ENCODE measurements at regions not wholly inside any gene's neighbourhood (a gene's known extent, or its start where the extent isn't known, plus 50 kb on each side); places are given as distances from the start of the nearest gene placed in this dataset.
"Not testable (repeated sequence)": the region's sequence is repeated elsewhere in the genome, so short reads cannot be mapped to it uniquely, and the experiment has no call there.

DNA sequence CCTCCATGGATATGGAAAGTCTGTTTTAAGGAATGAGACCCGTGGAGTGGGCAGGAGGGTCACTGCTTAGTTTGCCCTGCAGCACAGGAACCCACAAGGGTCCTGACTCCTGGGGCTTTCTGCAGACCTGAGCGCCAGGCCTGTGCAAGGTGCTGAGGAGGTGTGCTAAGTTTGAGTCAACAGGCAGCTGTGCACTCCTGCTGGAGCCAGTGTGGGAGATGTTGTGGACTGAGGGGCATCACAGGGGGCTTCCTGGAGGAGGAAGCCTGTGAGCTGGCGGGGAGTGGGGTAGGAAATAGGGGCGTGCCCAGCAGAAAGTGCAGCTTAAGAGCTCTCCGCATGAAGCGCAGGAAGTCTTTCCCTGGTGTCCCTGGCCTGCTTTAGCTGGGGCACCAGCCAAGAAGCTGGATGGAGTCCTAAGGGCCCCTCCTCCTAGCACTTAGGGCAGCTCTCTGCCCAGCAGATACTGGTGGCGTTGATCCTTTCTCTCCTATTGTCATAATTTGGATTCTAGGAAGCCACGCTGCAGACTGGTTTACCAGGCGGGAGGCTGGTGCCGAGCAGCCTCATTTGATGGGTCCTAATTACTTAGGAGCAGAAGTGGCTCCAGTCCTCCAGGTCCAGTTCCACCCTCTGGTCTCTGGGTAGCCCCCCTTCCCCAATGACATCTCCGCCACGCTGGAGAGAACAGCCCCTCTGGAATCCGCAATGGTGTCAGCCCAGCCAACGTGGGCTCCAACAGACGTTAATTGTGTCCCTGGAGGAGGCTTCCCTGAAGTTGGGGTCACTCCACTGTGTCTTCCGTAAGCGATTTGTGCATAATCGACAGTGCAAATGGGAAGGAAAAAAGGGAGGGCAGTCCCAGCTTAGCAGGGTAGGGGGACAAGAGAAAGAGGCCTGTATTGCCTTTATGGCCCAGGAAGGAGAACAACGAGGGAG lies 309.2 kb downstream of the ZNF536 start:
- no peaks in the 10 kb centered on the region for H3K36me3 Mint-ChIP-seq
- H3K4me1 Mint-ChIP-seq: no peaks in the 10 kb centered on the region
- CTCF ChIA-PET: interaction anchor here (0.6 to 3.9 kb wide), 5 partner anchors 12 to 48 kb away, joined by 3 to 18 read pairs (median 8); no protein-coding TSS in a partner anchor
- no peaks in the 10 kb centered on the region for H3K9me3 Mint-ChIP-seq
- H3K27ac Mint-ChIP-seq: no peak overlapping the region
- no peak for DNase-seq
- peaks cover 10% of the 10 kb centered on the region for H3K27me3 Mint-ChIP-seq
- no peak overlapping the region for H3K4me3 Mint-ChIP-seq

DNA sequence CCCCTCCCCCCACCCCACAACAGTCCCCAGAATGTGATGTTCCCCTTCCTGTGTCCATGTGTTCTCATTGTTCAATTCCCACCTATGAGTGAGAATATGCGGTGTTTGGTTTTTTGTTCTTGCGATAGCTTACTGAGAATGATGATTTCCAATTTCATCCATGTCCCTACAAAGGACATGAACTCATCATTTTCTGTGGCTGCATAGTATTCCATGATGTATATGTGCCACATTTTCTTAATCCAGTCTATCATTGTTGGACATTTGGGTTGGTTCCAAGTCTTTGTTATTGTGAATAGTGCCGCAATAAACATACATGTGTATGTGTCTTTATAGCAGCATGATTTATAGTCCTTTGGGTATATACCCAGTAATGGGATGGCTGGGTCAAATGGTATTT lies 308.2 kb downstream of the ZNF536 start:
- H3K36me3 Mint-ChIP-seq, H3K4me3 Mint-ChIP-seq, H3K4me1 Mint-ChIP-seq, H3K27ac Mint-ChIP-seq, CTCF ChIA-PET, H3K27me3 Mint-ChIP-seq, H3K9me3 Mint-ChIP-seq, DNase-seq: not testable (repeated sequence)

DNA sequence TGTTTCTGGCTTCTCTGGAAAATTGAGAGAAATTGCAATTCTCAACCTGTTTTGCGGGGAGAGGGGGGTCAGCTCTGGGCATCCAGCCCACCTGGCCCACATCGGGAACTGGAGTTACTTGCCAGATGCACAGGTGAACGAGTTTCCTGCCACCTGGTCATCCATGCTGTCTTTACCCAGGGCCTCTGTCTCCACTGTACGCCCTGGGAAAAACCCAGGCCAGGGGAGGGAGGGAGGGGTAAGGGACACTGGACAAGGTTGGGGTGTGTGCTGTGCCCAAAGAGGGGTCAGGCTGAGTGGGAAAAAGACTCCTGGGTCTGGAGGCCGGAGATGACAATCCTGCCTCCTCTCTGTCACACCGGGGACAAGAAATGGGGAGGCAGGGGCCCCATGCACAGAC lies 307.6 kb downstream of the ZNF536 start:
- DNase-seq: no peak
- Mint-ChIP-seq H3K4me3 (no peak overlapping the region), H3K27me3 (peaks cover 6% of the 10 kb centered on the region), H3K36me3 (no peaks in the 10 kb centered on the region), H3K27ac (no peak overlapping the region), H3K9me3 (no peaks in the 10 kb centered on the region), H3K4me1 (no peaks in the 10 kb centered on the region)
- CTCF ChIA-PET: no interaction called here

DNA sequence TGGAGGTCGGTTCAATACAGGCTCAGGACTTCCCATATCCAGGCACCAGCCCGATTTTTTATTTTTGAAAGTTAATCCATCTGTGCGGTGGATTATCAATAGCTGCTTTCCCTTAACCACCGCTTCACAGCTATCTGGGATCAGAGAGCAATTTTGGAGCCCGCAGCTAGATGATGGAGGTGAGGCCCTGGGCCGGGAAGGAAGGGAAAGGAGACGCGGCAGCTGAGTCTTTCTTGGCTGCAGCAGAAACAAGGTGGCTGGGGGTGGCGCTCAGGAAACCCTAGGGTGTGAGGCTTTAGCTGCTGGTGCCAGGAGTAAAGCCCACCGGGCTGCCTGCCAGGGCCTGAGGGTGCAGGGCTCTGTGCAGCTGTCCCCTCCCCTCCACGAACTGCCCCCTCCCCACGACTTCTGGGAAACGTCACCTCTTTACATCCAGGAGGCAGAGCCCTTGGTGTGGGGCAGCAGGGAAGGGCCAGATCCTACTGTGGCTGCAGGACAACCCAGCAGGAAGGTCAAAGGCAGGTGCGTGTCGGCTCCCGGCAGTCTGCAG lies 307.0 kb downstream of the ZNF536 start:
- Mint-ChIP-seq H3K36me3 (no peaks in the 10 kb centered on the region), H3K4me1 (no peaks in the 10 kb centered on the region), H3K4me3 (no peak overlapping the region), H3K9me3 (no peaks in the 10 kb centered on the region), H3K27ac (no peak overlapping the region), H3K27me3 (peaks cover 7% of the 10 kb centered on the region)
- CTCF ChIA-PET: no interaction called here
- no peak for DNase-seq

DNA sequence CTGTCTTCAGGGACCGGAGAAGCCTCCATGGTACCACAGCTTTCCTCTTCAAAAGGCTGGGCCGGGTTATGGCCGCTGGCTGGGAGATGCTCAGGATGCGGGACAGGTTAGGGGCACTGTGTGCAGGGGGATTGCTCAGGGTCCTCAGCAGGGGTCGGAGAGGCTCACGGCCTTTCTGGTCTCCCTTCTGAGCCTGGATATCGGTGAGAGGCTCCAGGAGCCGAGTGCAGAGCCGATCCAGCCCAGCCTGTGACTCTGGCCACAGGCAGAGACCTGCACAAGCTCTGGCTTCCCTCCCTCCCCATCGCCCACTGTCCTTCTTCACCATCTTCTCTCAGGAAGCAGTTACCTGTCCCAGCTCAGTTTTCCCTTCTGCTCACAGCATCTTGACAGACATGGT lies 306.0 kb downstream of the ZNF536 start:
- CTCF ChIA-PET: interaction anchor here (0.8 to 1.5 kb wide), 2 partner anchors 11 to 12 kb away, joined by 3 to 4 read pairs; no protein-coding TSS in a partner anchor
- H3K4me1 Mint-ChIP-seq: no peaks in the 10 kb centered on the region
- DNase-seq: no peak
- H3K4me3 Mint-ChIP-seq: no peak overlapping the region
- H3K27me3 Mint-ChIP-seq: peaks cover 7% of the 10 kb centered on the region
- no peak overlapping the region for H3K27ac Mint-ChIP-seq
- H3K9me3 Mint-ChIP-seq: no peaks in the 10 kb centered on the region
- no peaks in the 10 kb centered on the region for H3K36me3 Mint-ChIP-seq

DNA sequence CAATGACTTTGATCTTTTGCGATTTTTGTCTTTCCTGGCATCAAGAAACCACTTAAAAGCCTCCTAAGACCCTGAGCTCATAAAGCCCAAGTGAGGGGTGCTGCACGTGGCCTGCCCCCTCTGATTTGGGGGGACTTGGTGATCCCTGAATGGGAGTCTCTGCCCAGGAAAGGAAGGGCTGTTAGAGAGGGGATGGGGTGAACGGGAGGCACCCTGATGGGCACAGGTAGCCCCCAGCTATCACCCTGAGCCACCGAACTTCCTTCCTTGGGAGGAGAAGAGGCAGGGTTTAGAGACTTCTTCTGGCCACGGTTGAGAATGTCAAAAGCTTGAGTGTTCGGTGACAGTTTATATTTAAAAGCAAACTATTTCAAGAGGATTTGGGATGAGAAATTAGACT lies 305.5 kb downstream of the ZNF536 start:
- peaks cover 7% of the 10 kb centered on the region for H3K27me3 Mint-ChIP-seq
- DNase-seq: no peak
- no peaks in the 10 kb centered on the region for H3K9me3 Mint-ChIP-seq
- H3K4me1 Mint-ChIP-seq: no peaks in the 10 kb centered on the region
- H3K36me3 Mint-ChIP-seq: no peaks in the 10 kb centered on the region
- H3K27ac Mint-ChIP-seq: no peak overlapping the region
- CTCF ChIA-PET: interaction anchor here (0.6 to 1.5 kb wide), 3 partner anchors 9 to 11 kb away, joined by 3 to 4 read pairs (median 3); no protein-coding TSS in a partner anchor
- no peak overlapping the region for H3K4me3 Mint-ChIP-seq

DNA sequence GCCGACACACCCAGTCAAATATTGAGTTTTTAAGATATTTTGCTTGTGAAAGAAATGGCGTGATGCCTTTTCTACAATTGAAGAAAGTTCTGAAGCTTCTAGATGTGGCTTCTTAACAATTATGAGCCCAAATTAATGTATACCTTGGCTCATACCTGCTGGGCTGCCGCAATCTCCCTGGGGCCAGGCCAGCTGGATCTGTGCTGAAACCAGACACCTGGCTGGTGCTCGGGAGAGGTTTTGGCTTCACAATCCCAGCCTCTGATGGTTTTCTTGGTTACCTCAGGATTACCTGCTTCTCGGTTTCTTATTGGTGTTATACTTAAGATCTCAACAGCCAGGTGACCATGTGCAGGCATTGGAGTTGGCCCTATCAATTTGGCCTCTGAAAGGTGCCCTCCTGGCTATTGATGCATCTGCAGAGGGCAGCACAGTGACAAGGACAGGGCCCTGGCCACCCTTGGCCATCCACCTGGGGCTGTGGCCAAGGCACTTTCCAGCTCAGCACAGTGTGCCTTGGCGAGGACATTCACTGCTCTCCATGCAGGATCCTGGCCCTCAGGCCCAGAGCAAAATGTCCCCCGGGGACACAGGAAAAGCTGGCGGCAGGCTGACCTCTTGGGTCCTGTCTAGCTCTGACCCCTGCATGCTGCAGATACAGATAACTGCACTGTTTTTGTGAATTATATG lies 305.0 kb downstream of the ZNF536 start:
- H3K4me3 Mint-ChIP-seq: no peak overlapping the region
- H3K36me3 Mint-ChIP-seq: no peaks in the 10 kb centered on the region
- no peak overlapping the region for H3K27ac Mint-ChIP-seq
- no peaks in the 10 kb centered on the region for H3K9me3 Mint-ChIP-seq
- no peak for DNase-seq
- H3K4me1 Mint-ChIP-seq: no peaks in the 10 kb centered on the region
- peaks cover 7% of the 10 kb centered on the region for H3K27me3 Mint-ChIP-seq
- CTCF ChIA-PET: interaction anchor here (0.6 to 1.5 kb wide), 2 partner anchors 8 to 11 kb away, joined by 3 to 4 read pairs; no protein-coding TSS in a partner anchor

DNA sequence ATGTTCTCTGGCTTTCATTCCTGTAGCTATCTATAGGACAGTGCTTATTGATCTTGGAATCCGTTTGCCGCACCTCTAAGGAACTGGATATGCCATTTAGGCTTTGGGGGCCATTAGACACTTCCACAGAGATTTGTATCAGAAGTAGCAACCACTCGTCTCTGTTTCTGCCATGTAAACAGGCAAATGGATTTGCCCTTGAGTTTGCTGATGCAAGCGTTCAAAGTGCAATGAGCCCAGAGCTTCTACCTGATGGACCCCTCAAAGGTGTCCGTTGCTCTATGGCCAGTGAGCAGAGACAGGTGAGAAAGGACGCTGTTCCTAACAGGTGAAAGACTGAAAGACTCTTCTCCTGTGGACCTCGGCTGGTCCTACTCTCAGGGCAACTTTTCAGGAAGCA lies 302.9 kb downstream of the ZNF536 start:
- H3K27ac Mint-ChIP-seq: no peak overlapping the region
- H3K36me3 Mint-ChIP-seq: no peaks in the 10 kb centered on the region
- H3K27me3 Mint-ChIP-seq: peaks cover 7% of the 10 kb centered on the region
- H3K4me1 Mint-ChIP-seq: no peaks in the 10 kb centered on the region
- CTCF ChIA-PET: interaction anchor here (0.8 kb wide), 1 partner anchor 9 kb away, joined by 4 read pairs; no protein-coding TSS in a partner anchor
- no peak overlapping the region for H3K4me3 Mint-ChIP-seq
- no peaks in the 10 kb centered on the region for H3K9me3 Mint-ChIP-seq
- no peak for DNase-seq

DNA sequence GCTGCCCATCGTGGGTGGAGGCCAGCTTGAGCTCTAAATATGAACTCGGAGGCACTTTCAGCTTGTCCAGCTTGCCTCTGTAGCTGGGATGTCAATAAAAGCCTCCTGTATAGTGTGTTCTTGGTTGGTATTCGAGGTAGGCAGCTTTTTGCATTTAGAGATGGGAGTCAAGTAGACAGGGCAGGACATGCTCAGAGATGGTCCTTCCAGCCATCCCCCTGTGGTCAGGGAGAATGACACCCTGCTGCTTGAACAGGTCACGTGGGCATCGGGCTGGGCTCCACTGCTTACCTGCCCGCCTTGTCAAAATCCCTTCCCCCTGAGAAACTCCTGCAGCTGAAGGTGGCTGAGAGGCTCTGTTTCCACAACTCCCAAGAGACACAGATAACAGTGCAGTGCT lies 302.5 kb downstream of the ZNF536 start:
- peaks cover 7% of the 10 kb centered on the region for H3K27me3 Mint-ChIP-seq
- no peaks in the 10 kb centered on the region for H3K36me3 Mint-ChIP-seq
- no peak overlapping the region for H3K4me3 Mint-ChIP-seq
- H3K27ac Mint-ChIP-seq: no peak overlapping the region
- no peak for DNase-seq
- no peaks in the 10 kb centered on the region for H3K4me1 Mint-ChIP-seq
- H3K9me3 Mint-ChIP-seq: no peaks in the 10 kb centered on the region
- CTCF ChIA-PET: no interaction called here

DNA sequence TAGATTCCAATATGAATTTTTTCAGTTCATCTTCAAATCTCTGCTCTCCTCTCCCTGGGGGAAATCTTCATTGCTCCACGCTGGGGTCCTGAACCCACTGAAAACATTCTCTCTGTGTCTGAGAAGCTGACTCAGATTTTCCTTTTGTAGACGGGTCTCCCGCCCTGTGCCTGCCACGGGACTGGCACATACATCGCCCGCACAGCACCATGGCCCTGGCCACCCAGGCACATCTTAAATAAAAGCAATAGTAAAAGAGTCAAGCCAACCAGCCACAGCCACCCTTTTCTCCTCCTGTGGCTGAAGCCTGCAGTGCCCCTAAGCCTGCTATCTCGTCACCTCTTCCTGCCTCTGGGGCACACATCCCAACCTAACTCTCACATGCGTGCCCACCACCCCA lies 301.2 kb downstream of the ZNF536 start:
- CTCF ChIA-PET: no interaction called here
- Mint-ChIP-seq H3K4me1 (no peaks in the 10 kb centered on the region), H3K27me3 (peaks cover 18% of the 10 kb centered on the region), H3K36me3 (no peaks in the 10 kb centered on the region), H3K27ac (no peak overlapping the region), H3K4me3 (no peak overlapping the region), H3K9me3 (no peaks in the 10 kb centered on the region)
- DNase-seq: no peak

DNA sequence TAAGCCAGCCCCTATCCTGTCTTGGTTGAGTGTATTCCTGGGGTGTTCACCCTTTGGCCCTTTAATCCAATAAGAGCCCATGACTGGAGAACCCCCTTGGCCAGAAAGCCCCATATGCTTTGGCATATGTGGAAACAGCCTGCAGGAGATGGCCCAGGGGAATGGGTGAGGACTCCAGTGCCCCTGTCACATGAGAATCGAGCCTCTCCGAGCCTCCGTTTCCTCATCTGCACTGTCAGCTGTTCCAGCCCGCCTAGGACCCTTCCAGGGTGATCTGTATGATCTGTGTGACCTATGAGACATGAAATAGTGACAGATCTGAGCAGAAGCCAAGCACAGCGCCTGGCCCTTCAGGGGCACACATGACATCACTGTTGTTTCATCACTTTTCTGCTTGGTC lies 300.7 kb downstream of the ZNF536 start:
- DNase-seq: no peak
- no peaks in the 10 kb centered on the region for H3K4me1 Mint-ChIP-seq

DNA sequence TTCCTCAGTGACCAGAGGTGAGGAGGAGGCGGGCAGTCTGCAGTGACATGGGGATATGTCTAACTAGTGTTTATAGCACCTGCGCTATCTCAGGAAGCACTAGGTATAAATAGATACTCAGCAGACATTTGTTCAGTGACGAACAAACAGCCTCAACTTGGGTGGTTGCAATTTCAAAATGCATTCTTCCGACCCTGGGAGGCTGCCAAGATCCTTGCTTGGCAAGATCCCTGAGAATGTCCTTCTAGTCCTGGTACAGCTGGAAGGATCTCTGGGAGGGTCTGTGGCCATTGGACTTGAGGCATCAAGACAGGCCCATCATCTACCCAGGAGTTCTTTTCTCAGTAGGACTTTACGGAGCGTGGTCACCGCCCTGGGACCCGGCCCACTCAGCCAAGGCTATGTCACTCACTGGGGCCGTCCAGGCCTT lies 299.5 kb downstream of the ZNF536 start:
- Mint-ChIP-seq H3K36me3 (no peaks in the 10 kb centered on the region), H3K4me1 (no peaks in the 10 kb centered on the region), H3K9me3 (no peaks in the 10 kb centered on the region), H3K27me3 (peaks cover 18% of the 10 kb centered on the region), H3K4me3 (no peak overlapping the region), H3K27ac (no peak overlapping the region)
- DNase-seq: no peak
- CTCF ChIA-PET: no interaction called here

More for the DNA sequence above, 300.7 kb downstream of the ZNF536 start:
- no peak overlapping the region for H3K27ac Mint-ChIP-seq
- H3K9me3 Mint-ChIP-seq: no peaks in the 10 kb centered on the region
- peaks cover 18% of the 10 kb centered on the region for H3K27me3 Mint-ChIP-seq
- H3K36me3 Mint-ChIP-seq: no peaks in the 10 kb centered on the region
- H3K4me3 Mint-ChIP-seq: no peak overlapping the region
- CTCF ChIA-PET: no interaction called here

DNA sequence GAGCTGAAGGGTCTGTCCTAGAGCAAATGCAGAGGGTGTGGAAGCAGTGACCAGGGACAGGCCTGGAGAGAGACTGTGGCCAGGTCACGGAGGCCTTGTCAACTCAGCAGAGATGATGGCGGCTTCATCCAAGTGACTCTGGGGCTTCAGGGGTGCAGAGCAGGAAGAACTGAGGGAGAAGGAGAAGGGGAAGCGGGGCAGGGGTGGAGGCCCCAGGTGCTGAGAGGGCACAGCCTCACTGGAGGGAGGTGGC lies 299.1 kb downstream of the ZNF536 start:
- Mint-ChIP-seq H3K27me3 (peaks cover 20% of the 10 kb centered on the region), H3K9me3 (no peaks in the 10 kb centered on the region)

DNA sequence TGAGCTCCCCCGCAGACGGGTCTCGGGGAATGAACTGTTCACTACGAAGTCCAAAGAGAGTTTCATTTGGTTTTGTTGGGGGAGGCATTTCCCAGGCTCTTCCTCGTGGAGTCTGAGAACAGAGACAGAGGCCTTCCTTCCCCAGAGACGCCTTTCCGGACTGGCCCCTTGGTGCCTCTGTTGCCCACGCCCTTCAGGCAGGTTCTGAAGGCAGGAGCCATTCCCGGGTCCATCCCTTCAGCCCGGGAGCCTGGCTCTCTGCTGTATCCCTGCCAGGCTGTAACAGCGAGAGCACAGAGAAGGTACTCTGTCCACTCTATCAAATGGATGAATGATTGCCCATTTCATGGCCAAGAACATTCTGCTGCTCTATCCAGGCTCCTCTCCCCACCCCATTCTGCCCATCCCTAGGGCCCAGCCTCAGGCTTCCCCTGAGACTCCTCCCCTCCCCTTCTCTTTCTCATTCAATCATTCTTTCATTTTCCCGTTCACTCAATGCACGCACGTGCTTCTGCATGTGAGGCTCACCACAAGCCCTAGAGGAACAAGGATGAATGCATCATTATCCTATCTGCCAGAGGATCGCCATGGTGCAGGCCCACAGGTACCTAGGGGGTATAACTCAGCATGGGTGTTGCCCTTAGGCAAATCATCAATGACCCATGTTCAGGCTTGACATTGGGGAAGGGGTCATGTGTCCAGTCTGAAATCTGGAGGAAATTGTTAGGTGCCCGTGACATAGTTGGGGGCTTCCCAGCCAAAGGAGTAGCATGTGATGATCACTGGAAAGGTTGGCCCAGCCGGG lies 298.6 kb downstream of the ZNF536 start:
- Mint-ChIP-seq H3K9me3 (no peaks in the 10 kb centered on the region), H3K4me3 (no peak overlapping the region), H3K27ac (no peak overlapping the region), H3K27me3 (peaks cover 22% of the 10 kb centered on the region), H3K4me1 (no peaks in the 10 kb centered on the region), H3K36me3 (no peaks in the 10 kb centered on the region)
- CTCF ChIA-PET: interaction anchor here (1.1 to 2.4 kb wide), 3 partner anchors 18 to 65 kb away, joined by 3 to 7 read pairs (median 4); no protein-coding TSS in a partner anchor
- no peak for DNase-seq

More for the DNA sequence above, 299.1 kb downstream of the ZNF536 start:
- CTCF ChIA-PET: no interaction called here
- no peaks in the 10 kb centered on the region for H3K36me3 Mint-ChIP-seq
- no peaks in the 10 kb centered on the region for H3K4me1 Mint-ChIP-seq
- no peak for DNase-seq
- H3K4me3 Mint-ChIP-seq: no peak overlapping the region
- H3K27ac Mint-ChIP-seq: no peak overlapping the region
